ENCODE measurements at regions not wholly inside any gene's neighbourhood (a gene's known extent, or its start where the extent isn't known, plus 50 kb on each side); places are given as distances from the start of the nearest gene placed in this dataset.

GRCh38 chr17:53696286-53696685 lies 126.4 kb upstream of the KIF2B start (continued):
- TF ChIP-seq MAZ (IDR thresholded peaks at IDR 0.05; ENCODE audit: borderline replicate concordance, low read depth, low read length) (no peak), MAZ (CRISPR knock-in tag; IDR thresholded peaks at IDR 0.05; ENCODE audit: low read depth) (no peak), CREB3 (CRISPR knock-in tag; IDR thresholded peaks at IDR 0.05) (no peak), ZNF496 (CRISPR knock-in tag; IDR thresholded peaks at IDR 0.05; ENCODE audit: insufficient replicate concordance) (no peak), CBFB (CRISPR knock-in tag; IDR thresholded peaks at IDR 0.05) (no peak), SP1 (IDR thresholded peaks at IDR 0.05) (no peak), SP1 (CRISPR knock-in tag; IDR thresholded peaks at IDR 0.05) (no peak)

GRCh38 chr17:53687324-53687723 lies 135.4 kb upstream of the KIF2B start:
- CTCF ChIA-PET (ENCODE audit: low intra/inter-chr PET ratio, low total read pairs): no interaction called here
- TF ChIP-seq TOPORS (CRISPR knock-in tag; IDR thresholded peaks at IDR 0.05): no peak
- no peak for TF ChIP-seq ZNF18 (CRISPR knock-in tag; IDR thresholded peaks at IDR 0.05; ENCODE audit: insufficient replicate concordance)
- TF ChIP-seq ZBTB38 (CRISPR knock-in tag; IDR thresholded peaks at IDR 0.05): no peak
- TF ChIP-seq ZBTB40 (IDR thresholded peaks at IDR 0.05): no peak
- TF ChIP-seq ZBTB40 (CRISPR knock-in tag; IDR thresholded peaks at IDR 0.05): no peak
- no peak for TF ChIP-seq NFE2 (CRISPR knock-in tag; IDR thresholded peaks at IDR 0.05)

More at GRCh38 chr17:53687324-53687723, 135.4 kb upstream of the KIF2B start:
- BruUV-seq (replicated peaks): no TSS peak
- Histone ChIP-seq H3K9me3 (ENCODE audit: low read length) (peaks cover 93% of the 10 kb centered on the region), H4K20me1 (ENCODE audit: insufficient read depth, low read length) (no peaks in the 10 kb centered on the region), H3K4me3 (replicated peaks in 1 of 3; ENCODE audit: insufficient read depth in 1 of 3, low read depth in 2 of 3, low read length in 3 of 3) (no peak overlapping the region), H3K79me2 (ENCODE audit: insufficient read depth, low read length) (no peaks in the 10 kb centered on the region), H3K27me3 (ENCODE audit: control insufficient read depth in 1 of 2, insufficient read depth in 2 of 2, low read length in 2 of 2) (no peaks in the 10 kb centered on the region), H2AFZ (ENCODE audit: low read length) (no peak overlapping the region), H3K4me2 (ENCODE audit: low read depth, low read length) (no peak overlapping the region), H3K4me1 (ENCODE audit: insufficient read depth, low read length) (no peaks in the 10 kb centered on the region), H3K36me3 (replicated peaks in 1 of 2; ENCODE audit: control insufficient read depth in 1 of 2, insufficient read depth in 2 of 2, low read length in 2 of 2) (no peaks in the 10 kb centered on the region), H3K9ac (ENCODE audit: insufficient read depth, low read depth, low read length) (no peak overlapping the region), H3K27ac (ENCODE audit: extremely low read length, insufficient read depth, low read length) (no peak overlapping the region)
- POLR2A ChIA-PET: no interaction called here
- no peak for ATAC-seq
- in situ Hi-C loops (cut with HindIII; ENCODE audit: extremely low pct_ligation_motif_present, low pct_unique_long_range_greater_than_20kb): loop anchor here (25.0 kb wide), 1 partner anchor 100 kb away; no protein-coding TSS in a partner anchor
- DNase-seq (ENCODE audit: low spot score): no peak
- no peak for FAIRE-seq
- intact Hi-C loops (cut with micrococcal nuclease; ENCODE audit: unreplicated experiment): no loop called here
- WGBS (ENCODE audit: low lambda C conversion rate): 0% methylated on average over 1 of the region's 3 CpGs

Data from HepG2 (cell line).